GM23338 (cell line): ENCODE measurements at regions not wholly inside any gene's neighbourhood (a gene's known extent, or its start where the extent isn't known, plus 50 kb on each side); places are given as distances from the start of the nearest gene placed in this dataset.

Experiments used
- ATAC-seq: fragments of 200-7000 bp; cut with Tn5 transposase; 3 replicates; pipeline ENCODE4 v1.9.1; 2020
- DNase-seq: peaks from one replicate; pipeline ENCODE4 v3.0.0-alpha.2; 2015; ENCODE audit warnings: low spot score
- H2AFZ ChIP-seq: fragments of 200-600 bp; sonication (generic); 2 replicates; pipeline ENCODE4 v1.8.0; 2016; ENCODE audit warnings: antibody characterized with exemption, mild to moderate bottlenecking, moderate library complexity
- H3F3A ChIP-seq: fragments of 200-600 bp; sonication (generic); replicated peaks from 2 replicates; pipeline ENCODE4 v1.8.0; 2017; ENCODE audit warnings: antibody characterized with exemption, mixed run types, low read depth
- H3K27ac ChIP-seq: fragments of 200-600 bp; sonication (generic); 2 replicates; pipeline ENCODE4 v1.6.1; 2016; ENCODE audit warnings: low read depth
- H3K27me3 ChIP-seq: fragments of 200-600 bp; sonication (generic); 2 replicates; pipeline ENCODE4 v1.8.0; 2016; ENCODE audit warnings: mild to moderate bottlenecking, mixed run types, moderate library complexity; ENCODE audit not compliant: insufficient read depth
- H3K36me3 ChIP-seq: fragments of 200-600 bp; sonication (generic); 2 replicates; pipeline ENCODE4 v1.8.0; 2016; ENCODE audit warnings: mild to moderate bottlenecking; ENCODE audit not compliant: insufficient read depth
- H3K4me1 ChIP-seq: fragments of 200-600 bp; sonication (generic); 2 replicates; pipeline ENCODE4 v1.8.0; 2016; ENCODE audit warnings: mild to moderate bottlenecking, moderate library complexity; ENCODE audit not compliant: insufficient read depth
- H3K4me2 ChIP-seq: fragments of 200-600 bp; sonication (generic); 2 replicates; pipeline ENCODE4 v1.7.1; 2017; ENCODE audit warnings: mixed run types
- H3K4me3 ChIP-seq: fragments of 200-600 bp; sonication (generic); 2 replicates; pipeline ENCODE4 v1.6.1; 2016; ENCODE audit warnings: mixed run types
- H3K79me2 ChIP-seq: fragments of 200-600 bp; sonication (generic); replicated peaks from 2 replicates; pipeline ENCODE4 v1.8.0; 2017; ENCODE audit warnings: mild to moderate bottlenecking; ENCODE audit not compliant: insufficient read depth
- H3K9me2 ChIP-seq: fragments of 200-600 bp; sonication (generic); 2 replicates; pipeline ENCODE4 v1.8.0; 2017; ENCODE audit not compliant: insufficient read depth
- H4K20me1 ChIP-seq: fragments of 200-600 bp; sonication (generic); replicated peaks from 2 replicates; pipeline ENCODE4 v1.8.0; 2017; ENCODE audit warnings: mild to moderate bottlenecking; ENCODE audit not compliant: insufficient read depth
- H3K27ac Mint-ChIP-seq: 2 replicates; pipeline ENCODE4 v1.8.0; 2020; ENCODE audit warnings: inconsistent platforms, mild to moderate bottlenecking, moderate library complexity, mixed read lengths
- H3K27me3 Mint-ChIP-seq: 3 replicates; pipeline ENCODE4 v1.8.0; 2022; ENCODE audit warnings: low read depth, mild to moderate bottlenecking, moderate library complexity, mixed read lengths, inconsistent platforms; ENCODE audit not compliant: insufficient read depth, poor library complexity
- H3K36me3 Mint-ChIP-seq: 3 replicates; pipeline ENCODE4 v1.8.0; 2021; ENCODE audit warnings: low read depth, mild to moderate bottlenecking, inconsistent platforms, moderate library complexity, mixed read lengths
- H3K4me1 Mint-ChIP-seq: 3 replicates; pipeline ENCODE4 v1.8.0; 2020; ENCODE audit warnings: mild to moderate bottlenecking, inconsistent platforms, mixed read lengths
- H3K4me3 Mint-ChIP-seq: 3 replicates; pipeline ENCODE4 v1.8.0; 2021; ENCODE audit warnings: moderate library complexity, mild to moderate bottlenecking, inconsistent platforms, mixed read lengths
- H3K9me3 Mint-ChIP-seq: 3 replicates; pipeline ENCODE4 v1.8.0; 2020; ENCODE audit warnings: moderate library complexity, mild to moderate bottlenecking, inconsistent platforms, mixed read lengths
- CREB1 ChIP-seq: fragments of 250-450 bp; sonication (Bioruptor Pico); IDR thresholded peaks from 2 replicates; pipeline ENCODE4 v1.5.0; 2020; ENCODE audit warnings: low read depth, mild to moderate bottlenecking, moderate library complexity
- CTCF ChIP-seq, 2 experiments: fragments of 200-600 bp in 1 of 2; sonication (generic) in 1 of 2; conservative IDR thresholded peaks; 2 replicates each; pipeline versions ENCODE4 v1.5.1 to v1.6.1; 2016 to 2017; ENCODE audit warnings: antibody characterized with exemption in 2 of 2, low read depth in 2 of 2, mild to moderate bottlenecking in 2 of 2, moderate library complexity in 1 of 2
- ETS1 ChIP-seq: IDR thresholded peaks from 2 replicates; pipeline ENCODE4 v1.6.1; 2016; ENCODE audit warnings: antibody characterized with exemption
- EZH2 ChIP-seq: fragments of 200-600 bp; sonication (generic); IDR thresholded peaks from one replicate; pipeline ENCODE4 v1.8.0; 2017; ENCODE audit warnings: antibody characterized with exemption, mild to moderate bottlenecking, low read depth; ENCODE audit not compliant: unreplicated experiment
- EZH2phosphoT487 ChIP-seq: fragments of 200-600 bp; sonication (generic); IDR thresholded peaks from one replicate; pipeline ENCODE4 v1.8.1; 2018; ENCODE audit warnings: antibody characterized with exemption; ENCODE audit not compliant: unreplicated experiment
- JUNB ChIP-seq: IDR thresholded peaks from one replicate; pipeline ENCODE4 v1.6.1; 2016; ENCODE audit warnings: antibody characterized with exemption; ENCODE audit not compliant: unreplicated experiment
- NANOG ChIP-seq: IDR thresholded peaks from 2 replicates; pipeline ENCODE4 v1.6.1; 2016; ENCODE audit warnings: antibody characterized with exemption, borderline replicate concordance
- POLR2AphosphoS5 ChIP-seq: IDR thresholded peaks from 2 replicates; pipeline ENCODE4 v1.6.1; 2016; ENCODE audit warnings: antibody characterized with exemption, low read depth
- REST ChIP-seq: IDR thresholded peaks from one replicate; pipeline ENCODE4 v1.6.1; 2018; ENCODE audit warnings: antibody characterized with exemption; ENCODE audit not compliant: unreplicated experiment
- STAT1 ChIP-seq: IDR thresholded peaks from one replicate; pipeline ENCODE4 v1.6.1; 2016; ENCODE audit warnings: antibody characterized with exemption; ENCODE audit not compliant: unreplicated experiment
- ZNF114 ChIP-seq: fragments of 250-450 bp; sonication (Bioruptor Pico); IDR thresholded peaks from 2 replicates; pipeline ENCODE4 v1.5.0; 2020; ENCODE audit warnings: mild to moderate bottlenecking, moderate library complexity
- ZNF331 ChIP-seq: fragments of 250-450 bp; sonication (Bioruptor Pico); IDR thresholded peaks from 2 replicates; pipeline ENCODE4 v1.5.0; 2020; ENCODE audit warnings: low read depth, mild to moderate bottlenecking, moderate library complexity
- ZNF462 ChIP-seq: fragments of 250-450 bp; sonication (Bioruptor Pico); IDR thresholded peaks from 2 replicates; pipeline ENCODE4 v1.5.0; 2020; ENCODE audit warnings: mild to moderate bottlenecking, moderate library complexity

- no peaks in the 10 kb centered on the region for H4K20me1 ChIP-seq
- Mint-ChIP-seq H3K27ac (no peak overlapping the region), H3K9me3 (no peaks in the 10 kb centered on the region), H3K27me3 (no peaks in the 10 kb centered on the region), H3K4me1 (no peaks in the 10 kb centered on the region), H3K36me3 (no peaks in the 10 kb centered on the region), H3K4me3 (no peak overlapping the region)
- H3K27me3 ChIP-seq, result no peaks in the 10 kb centered on the region
- H3K4me2 ChIP-seq, result no peak overlapping the region
- H3K9me2 ChIP-seq, result no peaks in the 10 kb centered on the region
- H3K36me3 ChIP-seq, result no peaks in the 10 kb centered on the region
- H2AFZ ChIP-seq, result no peak overlapping the region
- no peak overlapping the region for H3K4me3 ChIP-seq
- no peaks in the 10 kb centered on the region for H3F3A ChIP-seq
- no peak overlapping the region for H3K27ac ChIP-seq
- ATAC-seq (no peak), DNase-seq (no peak)
- no peaks in the 10 kb centered on the region for H3K4me1 ChIP-seq
- TF ChIP-seq NANOG (no peak), ZNF114 (CRISPR knock-in tag) (no peak), ETS1 (no peak), EZH2 (no peak), POLR2AphosphoS5 (no peak), REST (no peak), ZNF331 (no peak), JUNB (no peak), ZNF462 (CRISPR knock-in tag) (no peak), CREB1 (no peak), EZH2phosphoT487 (no peak), CTCF (conservative IDR thresholded peaks at IDR 0.05; ENCODE audit: low read depth in 2 of 2) (no peak), STAT1 (no peak)
- H3K79me2 ChIP-seq, result no peaks in the 10 kb centered on the region
Observed at GRCh38 chr5:97458851-97459250, 275.8 kb upstream of the RIOK2 start.
